ENCODE measurements at regions not wholly inside any gene's neighbourhood (a gene's known extent, or its start where the extent isn't known, plus 50 kb on each side); places are given as distances from the start of the nearest gene placed in this dataset.

DNA sequence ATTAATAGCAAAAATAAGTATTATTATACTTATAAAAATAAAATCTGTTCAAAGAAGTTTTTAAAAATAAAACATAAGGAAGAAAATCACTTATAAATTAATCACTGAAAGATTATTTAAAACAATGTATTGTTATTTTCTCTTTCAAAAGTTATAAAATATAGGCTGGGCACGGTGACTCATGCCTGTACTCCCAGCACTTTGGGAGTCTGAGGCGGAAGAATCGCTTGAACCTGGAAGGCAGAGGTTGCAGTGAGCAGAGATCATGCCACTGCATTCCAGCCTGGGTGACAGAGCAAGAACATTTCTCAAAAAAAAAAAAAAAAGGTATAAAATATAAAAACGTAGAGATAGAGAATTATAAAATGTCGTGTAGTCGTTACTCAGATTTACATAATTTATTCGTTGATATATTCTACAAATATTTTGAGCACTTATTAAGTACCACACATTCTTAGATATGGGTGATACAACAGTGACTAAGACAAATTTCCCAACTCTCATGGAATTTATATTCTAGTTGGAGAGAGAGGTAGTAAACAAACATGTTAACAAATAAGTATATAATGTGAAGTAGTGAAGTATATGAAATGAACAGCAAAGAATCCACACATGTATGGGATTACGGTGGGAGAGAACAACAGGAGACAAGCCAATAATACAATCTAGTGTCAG lies 1030.0 kb downstream of the SORCS1 start:
- WGBS, 3 donors: 72 to 84% (median 73%) methylated on average over 8 of the region's 8 CpGs
- ATAC-seq (no peak), DNase-seq (no peak)
- Histone ChIP-seq H3K27me3 (ENCODE audit: insufficient read depth in 3 of 3, low read length in 2 of 3) (no peaks in the 10 kb centered on the region), H3K9me3 (no peaks in the 10 kb centered on the region), H3K36me3 (ENCODE audit: insufficient read depth in 1 of 2, low read depth in 1 of 2) (no peaks in the 10 kb centered on the region), H3K27ac (no peak overlapping the region), H3K4me3 (no peak overlapping the region), H3K4me1 (no peaks in the 10 kb centered on the region)
- intact Hi-C loops (cut with DNase I): no loop called here
- TF ChIP-seq, protein P1, sequence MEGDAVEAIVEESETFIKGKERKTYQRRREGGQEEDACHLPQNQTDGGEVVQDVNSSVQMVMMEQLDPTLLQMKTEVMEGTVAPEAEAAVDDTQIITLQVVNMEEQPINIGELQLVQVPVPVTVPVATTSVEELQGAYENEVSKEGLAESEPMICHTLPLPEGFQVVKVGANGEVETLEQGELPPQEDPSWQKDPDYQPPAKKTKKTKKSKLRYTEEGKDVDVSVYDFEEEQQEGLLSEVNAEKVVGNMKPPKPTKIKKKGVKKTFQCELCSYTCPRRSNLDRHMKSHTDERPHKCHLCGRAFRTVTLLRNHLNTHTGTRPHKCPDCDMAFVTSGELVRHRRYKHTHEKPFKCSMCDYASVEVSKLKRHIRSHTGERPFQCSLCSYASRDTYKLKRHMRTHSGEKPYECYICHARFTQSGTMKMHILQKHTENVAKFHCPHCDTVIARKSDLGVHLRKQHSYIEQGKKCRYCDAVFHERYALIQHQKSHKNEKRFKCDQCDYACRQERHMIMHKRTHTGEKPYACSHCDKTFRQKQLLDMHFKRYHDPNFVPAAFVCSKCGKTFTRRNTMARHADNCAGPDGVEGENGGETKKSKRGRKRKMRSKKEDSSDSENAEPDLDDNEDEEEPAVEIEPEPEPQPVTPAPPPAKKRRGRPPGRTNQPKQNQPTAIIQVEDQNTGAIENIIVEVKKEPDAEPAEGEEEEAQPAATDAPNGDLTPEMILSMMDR (IDR thresholded peaks at IDR 0.05): no peak

DNA sequence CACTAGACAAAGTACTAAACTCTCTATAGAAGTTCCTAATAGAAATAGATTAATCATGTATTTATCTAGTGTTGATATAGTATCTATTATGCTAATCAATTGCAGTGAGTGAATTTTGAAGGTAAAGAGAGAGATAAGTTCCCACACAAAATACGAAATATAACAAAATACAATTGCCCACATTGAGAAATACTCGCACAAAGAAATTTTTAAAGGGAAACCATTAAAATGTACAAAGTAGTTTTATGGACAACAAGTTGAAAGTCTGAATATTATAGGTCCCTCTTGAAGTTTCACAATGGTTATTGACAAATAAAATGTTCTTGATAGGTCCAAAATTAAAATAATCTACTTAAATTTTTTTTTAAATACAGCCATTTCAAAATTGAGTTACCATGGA lies 1031.1 kb downstream of the SORCS1 start:
- Histone ChIP-seq H3K4me3 (no peak overlapping the region), H3K27me3 (ENCODE audit: insufficient read depth in 3 of 3, low read length in 2 of 3) (no peaks in the 10 kb centered on the region), H3K36me3 (ENCODE audit: insufficient read depth in 1 of 2, low read depth in 1 of 2) (no peaks in the 10 kb centered on the region), H3K27ac (no peak overlapping the region), H3K9me3 (no peaks in the 10 kb centered on the region), H3K4me1 (no peaks in the 10 kb centered on the region)
- intact Hi-C loops (cut with DNase I): no loop called here
- DNase-seq (no peak), ATAC-seq (no peak)
- TF ChIP-seq, protein P1 (IDR thresholded peaks at IDR 0.05): no peak
- 46 to 63% (median 49%) methylated on average over 2 of the region's 2 CpGs for WGBS, 3 donors

DNA sequence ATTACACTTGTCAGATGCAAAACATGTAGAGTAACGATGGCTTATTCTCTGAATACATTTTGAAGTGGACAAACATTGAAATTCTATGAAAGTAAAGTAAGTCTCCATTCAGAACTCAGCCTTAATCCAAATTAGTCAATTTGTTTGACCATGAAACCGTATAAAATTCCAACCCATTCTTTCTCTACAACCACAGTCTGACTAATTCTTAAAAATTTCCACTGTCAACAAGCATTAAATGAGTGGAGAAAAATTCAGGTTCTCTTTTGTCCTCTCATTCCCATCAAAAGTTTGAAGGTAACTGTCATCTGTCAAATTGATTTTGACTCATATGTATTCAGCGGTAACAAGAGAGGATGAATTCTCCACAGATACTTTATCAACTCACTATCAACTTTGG lies 1031.5 kb downstream of the SORCS1 start:
- DNase-seq (no peak), ATAC-seq (no peak)
- Histone ChIP-seq H3K9me3 (no peaks in the 10 kb centered on the region), H3K27me3 (ENCODE audit: insufficient read depth in 3 of 3, low read length in 2 of 3) (no peaks in the 10 kb centered on the region), H3K27ac (no peak overlapping the region), H3K36me3 (ENCODE audit: insufficient read depth in 1 of 2, low read depth in 1 of 2) (no peaks in the 10 kb centered on the region), H3K4me3 (no peak overlapping the region), H3K4me1 (no peaks in the 10 kb centered on the region)
- intact Hi-C loops (cut with DNase I): no loop called here
- 60 to 64% (median 60%) methylated on average over 3 of the region's 3 CpGs for WGBS, 3 donors
- TF ChIP-seq, protein P1 (IDR thresholded peaks at IDR 0.05): no peak

DNA sequence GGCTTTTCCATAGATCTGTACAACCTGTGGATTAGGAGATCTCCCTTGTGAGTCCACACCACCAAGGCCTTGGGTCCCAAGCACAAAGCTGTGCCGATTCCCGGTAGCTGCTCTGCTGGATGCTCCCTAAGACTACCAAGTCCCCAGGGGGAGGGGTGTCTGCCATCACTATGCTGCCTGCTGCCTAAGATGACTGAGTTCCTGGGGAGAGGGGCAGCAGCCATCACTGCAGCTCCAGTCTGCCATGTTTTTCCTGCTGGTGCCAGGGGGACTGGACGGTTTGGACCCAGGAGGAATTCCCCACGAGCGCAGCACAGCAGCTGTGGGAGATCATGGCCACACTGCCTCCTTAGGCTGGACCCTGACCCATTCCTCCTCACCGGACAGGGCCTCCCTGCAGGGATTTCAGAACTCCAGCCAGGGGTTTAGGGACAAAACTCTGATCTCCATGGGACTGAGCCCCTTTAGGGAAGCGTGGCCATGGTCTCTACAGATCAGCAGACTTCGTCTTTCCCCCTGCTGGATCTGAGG lies 1049.8 kb downstream of the SORCS1 start:
- DNase-seq (no peak), ATAC-seq (no peak)
- TF ChIP-seq, protein P1 (IDR thresholded peaks at IDR 0.05): no peak
- Histone ChIP-seq H3K4me3 (no peak overlapping the region), H3K27ac (no peak overlapping the region), H3K27me3 (ENCODE audit: insufficient read depth in 3 of 3, low read length in 2 of 3) (no peaks in the 10 kb centered on the region), H3K9me3 (peaks cover 3% of the 10 kb centered on the region), H3K4me1 (no peaks in the 10 kb centered on the region), H3K36me3 (ENCODE audit: insufficient read depth in 1 of 2, low read depth in 1 of 2) (no peaks in the 10 kb centered on the region)
- intact Hi-C loops (cut with DNase I): no loop called here
- 87 to 93% (median 91%) methylated on average over 8 of the region's 8 CpGs for WGBS, 3 donors

DNA sequence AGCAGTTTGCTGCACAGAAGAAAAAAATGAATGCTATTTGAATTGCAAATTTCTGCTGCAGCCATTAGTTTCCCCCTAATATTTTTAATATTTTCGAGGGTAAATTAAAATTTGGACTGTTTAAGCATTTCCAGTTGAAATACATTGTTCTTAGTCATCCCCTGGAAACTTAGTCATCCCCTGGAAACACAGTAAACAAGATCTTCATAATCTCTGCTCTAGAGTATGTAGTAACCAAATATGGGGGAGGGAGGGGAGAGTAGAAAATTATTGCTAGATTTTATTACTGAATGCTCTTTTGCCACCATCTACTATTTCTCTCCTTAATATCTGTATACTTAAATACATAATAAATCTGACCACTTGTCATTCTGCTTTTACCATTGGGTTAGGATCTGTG lies 1053.3 kb downstream of the SORCS1 start:
- TF ChIP-seq, protein P1 (IDR thresholded peaks at IDR 0.05): no peak
- Histone ChIP-seq H3K9me3 (no peaks in the 10 kb centered on the region), H3K4me1 (no peaks in the 10 kb centered on the region), H3K27ac (no peak overlapping the region), H3K27me3 (ENCODE audit: insufficient read depth in 3 of 3, low read length in 2 of 3) (no peaks in the 10 kb centered on the region), H3K4me3 (no peak overlapping the region), H3K36me3 (ENCODE audit: insufficient read depth in 1 of 2, low read depth in 1 of 2) (no peaks in the 10 kb centered on the region)
- intact Hi-C loops (cut with DNase I): no loop called here
- 24 to 43% (median 42%) methylated on average over 1 of the region's 1 CpG for WGBS, 3 donors
- no peak for ATAC-seq
- DNase-seq: no peak

Measured in psoas muscle (tissue), 7 donors.